GM19438 (cell line): ENCODE measurements at regions not wholly inside any gene's neighbourhood (a gene's known extent, or its start where the extent isn't known, plus 50 kb on each side); places are given as distances from the start of the nearest gene placed in this dataset.
"Not testable (repeated sequence)": the region's sequence is repeated elsewhere in the genome, so short reads cannot be mapped to it uniquely, and the experiment has no call there.

Experiments
- ATAC-seq: cut with Tn5 transposase; IDR thresholded peaks from one replicate; pipeline ENCODE4 v1.9.1; 2021; ENCODE audit warnings: low read depth; ENCODE audit not compliant: unreplicated experiment

DNA sequence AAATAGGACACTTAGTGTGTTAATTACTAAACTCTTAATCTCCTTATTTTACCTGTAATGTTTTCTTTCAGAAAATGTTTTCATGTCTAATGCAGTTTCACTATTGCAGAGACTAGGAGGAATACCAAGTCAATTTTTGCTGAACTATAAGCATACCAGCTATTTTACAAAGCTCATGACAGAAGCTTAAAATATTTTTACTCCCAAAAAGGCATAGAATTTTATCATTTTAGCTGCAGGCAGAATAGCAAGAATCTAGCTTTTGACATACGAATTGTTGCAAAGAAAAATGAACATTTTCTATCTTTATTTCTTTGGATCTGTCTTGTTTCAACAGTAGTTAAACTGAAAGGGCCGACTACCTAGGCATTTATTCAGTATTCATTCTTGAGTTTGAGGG lies 366.9 kb downstream of the FAT3 start:
- no peak for ATAC-seq

DNA sequence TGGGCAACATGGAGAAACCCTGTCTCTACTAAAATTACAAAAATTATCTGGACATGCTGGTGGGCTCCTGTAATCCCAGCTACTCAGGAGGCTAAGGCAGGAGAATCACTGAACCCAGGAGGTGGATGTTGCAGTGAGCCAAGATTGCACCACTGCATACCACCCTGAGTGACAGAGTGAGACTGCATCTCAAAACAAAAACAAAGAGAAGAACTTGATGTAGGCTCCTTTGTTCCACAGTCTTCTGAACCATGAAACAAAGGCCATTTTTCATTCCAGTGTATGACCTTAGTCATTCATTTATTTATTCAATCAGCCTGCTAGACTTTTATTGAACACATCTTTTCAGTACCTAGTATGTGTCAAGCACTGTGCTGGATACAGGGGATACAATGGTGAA lies 369.6 kb downstream of the FAT3 start:
- ATAC-seq, result no peak

DNA sequence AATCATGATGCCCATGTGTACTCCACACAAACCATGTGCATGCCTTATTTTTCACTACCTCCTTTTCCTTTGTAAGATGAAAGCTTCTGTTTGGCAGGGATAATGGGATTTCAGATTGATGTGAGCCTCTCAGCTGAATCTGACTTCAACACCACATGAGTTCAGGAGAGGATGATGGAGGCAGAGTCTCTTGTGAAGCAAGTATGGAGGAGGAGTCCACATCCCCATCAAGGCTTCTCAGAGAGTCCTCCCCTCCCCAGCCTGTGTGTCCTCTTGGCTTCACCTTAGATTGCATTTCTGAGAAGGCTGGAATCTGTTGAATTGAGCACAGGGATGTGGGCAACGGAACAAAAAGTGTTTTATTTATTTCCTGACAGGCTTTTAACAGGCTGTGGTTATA lies 370.4 kb downstream of the FAT3 start:
- no peak for ATAC-seq

DNA sequence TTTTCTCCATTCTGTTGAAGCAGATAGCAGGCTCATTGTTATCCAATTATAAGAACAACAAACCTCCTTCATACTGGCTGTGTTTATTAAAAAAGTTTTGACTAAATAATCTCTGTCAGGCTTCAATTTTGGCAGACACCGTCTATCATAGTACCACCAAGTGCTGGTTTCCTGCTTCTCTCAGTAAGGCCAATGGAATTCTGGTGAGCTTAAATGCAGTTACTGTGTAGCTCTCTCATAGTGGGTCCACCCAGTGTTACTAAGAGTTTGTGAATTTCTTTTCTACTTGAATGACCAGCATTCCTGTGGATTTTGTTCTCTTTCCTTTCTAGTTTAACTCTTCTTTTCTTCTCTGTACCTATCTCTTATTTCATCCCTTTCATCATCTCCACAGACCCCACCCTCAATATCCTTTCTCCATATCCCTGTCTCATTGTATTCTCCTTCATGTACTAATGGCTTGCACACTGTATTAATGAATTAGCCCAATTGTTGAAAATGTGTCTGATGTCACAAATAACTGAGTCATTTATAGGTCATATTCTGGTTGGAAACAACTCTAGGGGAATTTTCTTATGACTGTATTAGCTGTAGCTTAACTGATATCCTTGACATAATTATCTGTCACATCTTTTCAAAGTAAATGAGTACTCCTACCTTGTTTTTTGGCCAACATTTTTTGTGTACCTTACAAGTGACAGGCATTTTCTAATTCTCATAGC lies 372.1 kb downstream of the FAT3 start:
- no peak for ATAC-seq

DNA sequence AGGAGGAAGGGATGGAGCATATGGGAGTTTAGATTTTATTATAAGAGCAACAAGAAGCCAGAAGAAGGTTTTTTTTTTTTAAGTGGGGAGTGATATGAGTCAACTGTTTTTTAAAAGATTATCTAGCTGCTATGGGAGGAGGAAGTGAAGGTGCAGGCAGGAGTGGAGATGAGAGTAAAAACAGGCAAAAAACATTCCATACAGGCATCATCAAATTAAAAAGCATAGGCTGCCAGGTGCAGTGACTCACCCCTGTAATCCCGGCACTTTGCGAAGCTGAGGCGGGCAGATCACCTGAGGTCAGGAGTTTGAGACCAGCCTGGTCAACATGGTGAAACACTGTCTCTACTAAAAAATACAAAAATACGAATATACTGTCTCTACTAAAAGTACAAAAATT lies 368.4 kb upstream of the MTNR1B start:
- ATAC-seq, result no peak

DNA sequence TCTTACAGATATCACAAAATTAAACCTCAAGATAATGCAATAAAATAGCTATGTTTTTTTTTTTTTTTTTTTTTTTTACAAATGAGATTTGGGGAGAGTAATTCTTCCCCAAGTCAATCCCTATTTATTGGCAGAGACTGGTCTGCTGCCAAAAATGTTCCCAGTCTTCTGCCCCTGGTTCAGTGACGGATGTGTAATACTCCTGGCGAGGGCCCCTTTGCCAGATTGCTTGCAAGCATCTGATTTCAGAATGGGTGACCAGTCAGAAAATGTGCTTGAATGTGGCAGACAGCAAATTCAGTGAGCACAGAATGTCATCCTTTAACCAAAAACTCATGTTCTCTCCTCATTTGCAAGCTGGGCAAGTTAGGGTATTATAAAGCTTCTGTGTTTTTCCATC lies 363.8 kb upstream of the MTNR1B start:
- no peak for ATAC-seq

DNA sequence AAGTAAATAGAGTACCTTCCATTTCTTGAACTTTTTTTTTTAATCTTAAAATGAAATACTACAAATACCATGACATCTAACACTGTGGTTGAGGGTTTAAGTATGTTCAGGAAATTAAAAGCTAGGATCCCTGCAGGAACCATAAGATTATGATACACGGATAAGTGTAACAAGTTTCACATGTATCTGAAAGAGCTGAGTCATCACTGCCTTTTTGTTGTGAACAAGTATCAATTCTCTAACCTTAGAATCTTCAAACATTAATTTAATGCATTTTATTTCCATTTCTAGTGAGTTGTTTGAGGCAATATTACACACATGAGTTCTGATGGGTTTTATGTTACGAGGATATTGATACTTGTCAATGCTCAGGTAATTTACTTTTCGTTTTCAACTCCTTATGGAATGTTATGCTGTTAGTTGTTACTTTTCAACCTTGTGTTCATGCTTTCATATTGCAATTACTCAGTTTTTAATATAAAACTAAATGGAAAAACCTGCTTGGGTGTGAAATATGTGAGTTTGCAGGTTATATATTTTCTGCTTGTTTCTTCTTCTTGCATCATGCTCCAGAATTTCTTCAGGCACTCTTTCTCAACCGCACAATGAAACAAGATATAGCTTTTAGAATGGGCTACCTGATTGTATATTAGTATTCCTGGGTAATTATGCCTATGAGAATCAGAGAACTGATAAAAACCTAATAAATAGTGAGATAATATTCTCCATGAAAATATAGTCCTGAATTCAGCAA lies 361.3 kb upstream of the MTNR1B start:
- ATAC-seq, result no peak

DNA sequence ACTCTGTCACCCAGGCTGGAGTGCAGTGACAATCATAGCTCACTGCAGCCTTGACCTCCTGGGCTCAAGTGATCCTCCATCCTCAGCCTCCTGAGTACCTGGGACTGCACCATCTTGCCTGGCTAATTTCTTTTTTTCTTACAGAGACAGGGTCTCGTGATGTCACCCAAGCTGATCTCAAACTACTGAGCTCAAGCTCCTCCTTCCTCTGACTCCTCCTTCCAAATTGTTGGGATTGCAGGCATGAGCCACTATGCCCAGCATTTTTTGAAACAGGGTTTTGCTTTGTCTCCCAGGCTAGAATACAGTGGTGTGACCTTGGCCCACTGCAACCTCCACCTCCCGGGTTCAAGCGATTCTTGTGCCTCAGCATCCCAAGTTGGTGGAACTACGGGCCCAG lies 358.3 kb upstream of the MTNR1B start:
- no peak for ATAC-seq

DNA sequence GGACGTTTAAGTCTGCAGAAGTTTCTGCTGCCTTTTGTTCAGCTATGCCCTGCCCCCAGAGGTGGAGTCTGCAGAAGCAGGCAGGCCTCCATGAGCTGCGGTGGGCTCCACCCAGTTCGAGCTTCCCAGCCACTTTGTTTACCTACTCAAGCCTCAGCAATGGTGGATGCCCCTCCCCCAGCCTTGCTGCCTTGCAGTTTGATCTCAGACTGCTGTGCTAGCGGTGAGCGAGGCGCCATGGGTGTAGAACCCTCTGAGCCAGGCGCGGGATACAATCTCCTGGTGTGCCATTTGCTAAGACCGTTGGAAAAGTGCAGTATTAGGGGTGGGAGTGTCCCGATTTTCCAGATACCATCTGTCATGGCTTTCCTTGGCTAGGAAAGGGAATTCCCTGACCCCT lies 351.4 kb upstream of the MTNR1B start:
- not testable (repeated sequence) for ATAC-seq

DNA sequence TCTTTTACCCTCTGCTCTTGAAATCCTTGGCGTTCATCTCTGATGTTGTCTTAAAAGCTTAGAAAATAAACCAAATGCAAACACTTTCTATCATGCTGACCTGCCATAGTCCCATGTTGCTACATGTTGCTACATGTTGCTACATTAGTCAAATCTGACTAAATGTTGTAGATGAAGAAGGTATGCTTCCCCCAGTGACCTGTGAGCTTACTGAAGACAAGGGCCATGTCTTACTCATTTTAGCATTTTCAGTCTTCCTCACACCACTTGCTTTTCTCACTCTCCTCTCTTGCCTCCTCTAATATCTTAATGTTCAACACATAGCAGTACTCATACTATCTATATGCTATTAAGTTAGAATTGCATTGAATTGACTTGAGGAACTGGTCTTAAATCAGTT lies 346.4 kb upstream of the MTNR1B start:
- ATAC-seq, result no peak

DNA sequence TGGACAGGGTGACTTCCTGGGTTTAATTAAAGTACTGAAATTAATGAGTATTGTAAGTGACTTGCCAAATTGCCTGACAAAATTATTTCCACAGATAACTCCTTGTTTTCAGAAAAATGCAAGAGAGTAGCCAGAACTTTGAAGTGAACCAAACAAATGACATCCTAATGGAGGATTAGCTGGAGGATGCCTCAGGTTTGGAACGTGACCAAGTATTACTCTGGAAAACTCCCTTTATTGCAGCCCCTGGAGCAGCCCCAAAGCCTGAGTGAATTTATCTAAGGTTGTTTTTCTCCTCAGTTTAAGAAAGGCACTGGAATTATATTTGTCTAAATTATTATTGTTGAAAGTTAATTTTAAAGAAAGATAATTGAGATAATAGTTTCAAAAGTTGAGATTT lies 343.6 kb upstream of the MTNR1B start:
- no peak for ATAC-seq

DNA sequence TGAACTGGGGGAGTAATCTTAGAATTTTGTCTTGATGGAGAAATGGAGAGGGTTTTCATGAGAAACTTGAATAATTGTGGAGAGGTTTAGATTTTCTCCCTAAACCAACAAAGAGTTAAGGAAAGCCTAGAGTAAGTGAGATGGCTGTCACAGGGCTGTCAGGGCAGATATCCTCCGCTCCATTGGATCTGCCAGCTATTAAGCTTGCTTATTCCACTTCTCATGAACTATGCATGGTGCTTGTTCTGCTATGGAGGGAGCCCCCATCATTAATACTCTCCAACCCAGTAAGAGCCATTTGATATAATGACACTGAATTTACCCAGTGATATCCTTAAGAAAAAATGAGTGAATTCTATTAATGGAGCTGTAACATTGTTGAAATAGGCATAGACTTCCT lies 342.8 kb upstream of the MTNR1B start:
- ATAC-seq, result no peak

DNA sequence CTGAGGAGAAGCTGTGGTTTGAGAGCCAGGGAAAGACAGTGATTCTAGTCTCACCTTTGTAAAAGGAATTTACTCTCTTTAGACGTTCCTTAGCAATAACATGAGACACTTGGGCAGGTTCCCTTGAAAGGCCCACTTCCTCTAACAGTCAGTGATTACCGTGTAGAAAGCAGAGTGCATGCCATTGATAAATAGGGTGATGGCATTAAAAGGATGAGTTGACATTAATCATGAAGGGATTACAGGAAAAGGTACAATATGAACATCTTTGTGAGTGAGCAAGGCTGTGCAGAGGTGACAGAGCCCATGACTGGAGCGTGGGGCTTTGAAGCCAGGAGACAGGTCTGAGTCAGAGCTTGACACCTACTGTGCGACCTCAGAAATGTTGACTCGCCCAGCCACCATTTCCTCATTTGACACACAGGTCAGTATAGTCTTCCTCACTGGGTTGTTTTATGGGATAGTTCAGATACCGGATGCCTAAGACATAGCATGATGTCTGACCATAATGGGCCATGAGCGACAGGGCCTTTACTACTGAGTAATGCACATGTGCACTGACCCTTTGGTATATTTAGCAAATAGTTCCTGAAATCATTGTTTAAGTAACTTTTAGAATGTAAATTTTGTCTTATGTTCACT lies 341.7 kb upstream of the MTNR1B start:
- ATAC-seq, result no peak

DNA sequence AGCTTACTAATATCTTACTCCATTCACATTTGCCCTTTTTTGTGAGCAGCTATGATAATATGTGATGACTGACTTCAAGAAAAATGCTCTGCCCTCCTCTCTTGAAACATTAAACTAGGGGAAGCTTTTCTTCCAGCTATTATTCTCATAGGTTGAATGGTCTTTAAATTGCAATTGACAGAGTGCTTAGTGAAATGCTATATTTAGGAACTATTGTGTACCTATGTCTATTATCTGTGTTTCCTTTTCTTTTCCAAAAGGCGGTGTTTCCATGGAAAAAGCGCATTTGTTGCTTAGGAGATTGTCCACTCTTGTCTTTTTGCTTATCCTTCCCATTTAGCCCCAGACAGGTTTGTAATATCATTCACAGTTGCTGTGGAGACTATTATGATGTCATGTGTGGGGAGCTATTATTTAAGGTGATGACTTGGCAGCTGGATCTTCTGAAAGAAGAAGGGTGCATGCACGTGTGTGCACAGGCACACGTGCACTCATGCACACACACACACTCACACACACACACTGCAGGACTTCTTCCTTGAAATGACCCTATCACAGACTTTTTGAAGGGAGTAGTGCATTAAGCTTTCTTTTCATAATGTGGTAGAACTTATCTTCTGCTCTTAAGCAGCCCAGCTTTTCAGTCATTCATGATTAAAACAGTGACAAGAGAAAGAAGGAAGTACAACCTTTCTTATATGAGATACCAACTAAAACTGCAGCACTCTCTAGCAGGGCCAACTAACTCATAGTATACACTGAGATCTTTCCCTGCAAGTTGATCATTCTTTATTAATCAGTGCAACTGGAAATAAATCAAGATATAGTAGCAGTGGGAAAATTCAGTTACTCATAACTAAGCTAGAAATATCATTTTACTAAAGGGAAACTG lies 340.8 kb upstream of the MTNR1B start:
- no peak for ATAC-seq

DNA sequence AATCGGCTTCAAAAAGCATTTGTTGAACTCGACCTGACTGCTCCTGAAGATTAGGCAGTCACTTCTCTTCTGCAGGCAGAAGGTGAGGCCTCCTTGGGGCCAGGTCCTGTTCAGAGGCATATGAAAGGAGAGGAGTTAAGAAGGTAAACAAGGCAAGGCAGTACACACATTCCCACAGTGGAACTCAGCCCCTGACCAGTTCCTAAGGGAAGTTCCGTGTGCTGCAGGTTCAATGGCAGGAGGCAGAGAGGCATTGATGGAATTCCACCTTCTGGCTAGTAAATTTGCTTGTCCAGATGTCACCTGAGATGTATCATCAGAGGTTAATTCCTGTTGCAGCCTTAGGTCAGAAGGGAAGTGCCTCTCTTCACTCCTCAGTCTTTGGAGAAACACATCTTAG lies 337.0 kb upstream of the MTNR1B start:
- ATAC-seq, result no peak

DNA sequence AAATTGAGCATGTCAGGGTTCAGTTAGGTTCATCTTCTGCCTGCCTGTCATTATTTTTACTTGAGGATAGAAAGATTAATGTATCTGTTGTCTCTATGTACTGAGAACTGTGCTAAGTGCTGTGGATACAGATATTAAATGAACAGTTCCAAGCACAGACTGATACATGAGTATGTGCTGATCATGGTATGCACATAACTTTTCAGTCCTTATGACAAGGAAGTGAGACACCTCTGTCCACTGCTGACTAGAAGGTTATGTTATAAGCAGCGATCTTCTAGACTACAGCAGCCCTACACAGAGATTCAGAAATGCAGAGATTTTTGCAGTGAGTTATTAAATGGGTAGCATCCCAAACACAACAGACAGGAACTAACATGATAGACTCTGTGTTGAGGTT lies 335.6 kb upstream of the MTNR1B start:
- no peak for ATAC-seq

DNA sequence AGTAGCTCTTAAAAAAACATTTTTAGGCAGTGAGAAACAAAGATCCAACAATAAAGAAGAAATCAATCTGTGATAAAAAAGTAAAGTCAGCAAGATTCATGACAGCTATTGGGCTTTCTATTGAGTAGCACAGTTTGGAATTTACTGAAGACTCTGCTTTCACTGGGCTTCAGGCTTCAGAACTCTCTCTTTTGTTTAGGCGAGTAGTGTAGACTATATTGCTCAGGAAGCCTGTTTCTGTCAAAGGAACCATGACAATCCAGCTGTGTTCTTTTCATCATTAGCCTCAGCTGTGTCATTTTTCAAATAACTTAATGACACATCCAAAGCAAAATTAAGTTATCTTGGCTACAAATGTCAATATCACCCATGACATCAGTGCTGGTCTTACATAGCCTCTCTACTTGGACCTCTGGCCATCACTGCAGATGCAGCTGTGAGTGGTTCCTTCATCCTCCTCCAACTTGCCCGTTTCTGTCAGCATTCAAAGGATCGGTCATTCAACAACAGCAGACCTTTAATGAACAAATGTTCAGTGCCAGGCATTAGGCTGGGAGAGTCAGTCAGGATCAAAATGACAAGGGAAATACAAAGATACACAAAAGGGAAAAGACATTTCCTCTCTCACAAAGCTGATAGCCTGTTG lies 332.8 kb upstream of the MTNR1B start:
- no peak for ATAC-seq

DNA sequence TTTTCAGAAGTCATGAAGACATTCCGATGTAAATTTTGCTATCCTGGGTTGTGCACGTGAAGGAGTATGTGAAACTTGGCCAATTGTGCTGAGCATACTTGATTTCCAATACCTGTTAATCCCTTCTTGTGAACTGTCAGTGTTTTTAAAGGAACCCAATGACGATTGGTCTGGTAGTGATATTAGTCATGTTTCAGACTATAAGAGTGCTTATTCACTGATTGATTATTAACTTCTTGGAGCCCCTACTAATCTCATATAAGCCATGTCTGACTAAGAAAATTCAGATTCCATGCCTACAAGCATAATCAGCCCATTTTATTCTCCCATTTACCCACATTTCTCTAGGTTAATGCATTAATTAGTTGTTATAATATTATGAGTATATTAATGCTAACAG lies 330.8 kb upstream of the MTNR1B start:
- ATAC-seq, result no peak

DNA sequence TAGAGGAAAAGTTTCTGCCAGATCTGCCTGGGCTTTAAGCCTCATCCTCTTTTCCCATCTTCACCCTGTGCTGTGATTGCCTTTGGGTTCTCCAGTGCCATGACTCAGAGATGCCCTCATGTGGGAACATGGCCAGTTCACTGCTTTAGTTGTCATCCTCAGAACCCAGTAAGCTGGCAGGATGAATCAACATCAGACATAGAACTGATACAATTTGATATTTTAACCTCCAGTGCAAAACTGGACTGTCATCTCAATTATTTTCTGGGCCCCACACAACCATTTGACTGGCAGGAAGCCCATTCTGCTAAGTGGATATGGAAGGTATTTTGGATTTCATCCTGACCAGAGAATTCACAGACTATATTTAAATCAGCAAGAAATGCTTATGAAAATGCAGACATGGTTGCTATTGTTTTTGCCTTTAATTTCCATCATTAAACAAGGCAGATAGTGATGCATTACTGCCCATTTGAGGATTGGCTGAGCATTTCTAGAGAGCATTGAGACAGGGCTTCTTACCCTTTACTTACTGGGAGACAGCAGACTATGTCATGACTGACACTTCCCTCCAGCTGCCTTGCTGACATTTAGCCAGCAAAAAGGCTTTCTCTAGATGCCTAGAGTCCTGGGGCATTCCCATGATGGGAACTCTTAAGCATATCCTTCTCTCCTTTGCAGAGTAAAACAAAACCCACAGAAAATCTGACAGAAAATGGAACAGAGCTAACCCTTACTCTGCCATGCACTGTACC lies 327.1 kb upstream of the MTNR1B start:
- ATAC-seq, result no peak

DNA sequence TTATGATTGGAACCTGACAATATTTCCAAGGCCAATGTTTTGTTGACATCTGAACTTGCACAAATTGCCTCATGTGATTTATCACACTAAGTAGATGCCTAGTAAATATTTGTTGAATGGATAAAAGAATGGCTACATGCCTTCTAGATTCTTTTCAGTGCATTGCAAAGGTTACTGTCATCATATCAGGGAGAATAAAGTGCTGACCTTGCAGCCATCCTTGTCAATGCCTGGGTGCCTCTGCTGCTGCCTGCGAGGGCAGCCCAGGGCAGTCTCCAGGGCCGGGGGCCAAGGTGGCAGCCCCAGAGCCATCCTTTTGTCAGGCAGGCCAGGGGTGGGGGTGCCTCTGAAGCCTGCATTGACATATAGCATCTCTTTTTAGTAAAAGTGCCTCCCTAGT lies 325.6 kb upstream of the MTNR1B start:
- no peak for ATAC-seq
